Body of pancreas (tissue), 4 donors: ENCODE measurements at regions not wholly inside any gene's neighbourhood (a gene's known extent, or its start where the extent isn't known, plus 50 kb on each side); places are given as distances from the start of the nearest gene placed in this dataset.

Experiments
- POLR2A ChIP-seq, 3 donors: fragments of 450-650 bp; IDR thresholded peaks; one replicate each; pipeline ENCODE4 v1.6.1; 2016; ENCODE audit warnings: antibody characterized with exemption in 3 of 3, mild to moderate bottlenecking in 2 of 3
- TF ChIP-seq, protein P1 (sequence below), 7 experiments: fragments of 450-650 bp in 4 of 7; fragments of 200-600 bp in 3 of 7; sonication (generic) in 3 of 7; IDR thresholded peaks; one replicate each; pipeline ENCODE4 v1.5.1; 2016 to 2019; ENCODE audit warnings: antibody characterized with exemption in 7 of 7

GRCh38 chr2:19719540-19719939 is 182.2 kb downstream of the TTC32 start:
- TF ChIP-seq, protein P1, sequence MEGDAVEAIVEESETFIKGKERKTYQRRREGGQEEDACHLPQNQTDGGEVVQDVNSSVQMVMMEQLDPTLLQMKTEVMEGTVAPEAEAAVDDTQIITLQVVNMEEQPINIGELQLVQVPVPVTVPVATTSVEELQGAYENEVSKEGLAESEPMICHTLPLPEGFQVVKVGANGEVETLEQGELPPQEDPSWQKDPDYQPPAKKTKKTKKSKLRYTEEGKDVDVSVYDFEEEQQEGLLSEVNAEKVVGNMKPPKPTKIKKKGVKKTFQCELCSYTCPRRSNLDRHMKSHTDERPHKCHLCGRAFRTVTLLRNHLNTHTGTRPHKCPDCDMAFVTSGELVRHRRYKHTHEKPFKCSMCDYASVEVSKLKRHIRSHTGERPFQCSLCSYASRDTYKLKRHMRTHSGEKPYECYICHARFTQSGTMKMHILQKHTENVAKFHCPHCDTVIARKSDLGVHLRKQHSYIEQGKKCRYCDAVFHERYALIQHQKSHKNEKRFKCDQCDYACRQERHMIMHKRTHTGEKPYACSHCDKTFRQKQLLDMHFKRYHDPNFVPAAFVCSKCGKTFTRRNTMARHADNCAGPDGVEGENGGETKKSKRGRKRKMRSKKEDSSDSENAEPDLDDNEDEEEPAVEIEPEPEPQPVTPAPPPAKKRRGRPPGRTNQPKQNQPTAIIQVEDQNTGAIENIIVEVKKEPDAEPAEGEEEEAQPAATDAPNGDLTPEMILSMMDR (IDR thresholded peaks at IDR 0.05) = no peak
- no peak for TF ChIP-seq POLR2A (IDR thresholded peaks at IDR 0.05)
